Peyer's patch (tissue), 4 donors: ENCODE measurements at regions not wholly inside any gene's neighbourhood (a gene's known extent, or its start where the extent isn't known, plus 50 kb on each side); places are given as distances from the start of the nearest gene placed in this dataset.

Experiments
- DNase-seq, 3 donors: peaks; one replicate each; pipeline ENCODE4 v3.0.0-alpha.2; 2017 to 2019
- H3K27ac ChIP-seq, 4 donors: fragments of 200-600 bp; sonication (generic); one replicate each; pipeline ENCODE4 v1.5.1; 2016 to 2019
- H3K27me3 ChIP-seq, 2 donors: fragments of 200-600 bp; sonication (generic); one replicate each; pipeline ENCODE4 v1.5.1; 2019
- H3K36me3 ChIP-seq, 3 donors: fragments of 200-600 bp; sonication (generic); one replicate each; pipeline ENCODE4 v1.5.1; 2016 to 2019
- H3K4me1 ChIP-seq, 4 donors: fragments of 200-600 bp; sonication (generic); one replicate each; pipeline ENCODE4 v1.5.1; 2016 to 2019
- H3K4me3 ChIP-seq, 4 donors: fragments of 200-600 bp; sonication (generic); 1 replicate in 3 of 4; 2 replicates in 1 of 4; pipeline ENCODE4 v1.5.1; 2016 to 2019; ENCODE audit warnings: mild to moderate bottlenecking in 1 of 4
- H3K9me3 ChIP-seq, 4 donors: fragments of 200-600 bp; sonication (generic); one replicate each; pipeline ENCODE4 v1.5.1; 2016 to 2019; ENCODE audit warnings: mild to moderate bottlenecking in 1 of 4
- POLR2A ChIP-seq, 2 donors: fragments of 450-650 bp; IDR thresholded peaks; one replicate each; pipeline ENCODE4 v1.5.1; 2017; ENCODE audit warnings: antibody characterized with exemption in 2 of 2, mild to moderate bottlenecking in 2 of 2, moderate library complexity in 2 of 2
- TF ChIP-seq, protein P1 (sequence below), 6 experiments: fragments of 450-650 bp in 4 of 6; fragments of 200-600 bp in 2 of 6; sonication (generic) in 1 of 6; IDR thresholded peaks; one replicate each; pipeline ENCODE4 v1.5.1; 2017 to 2019; ENCODE audit warnings: antibody characterized with exemption in 6 of 6, mild to moderate bottlenecking in 3 of 6, moderate library complexity in 1 of 6

DNA sequence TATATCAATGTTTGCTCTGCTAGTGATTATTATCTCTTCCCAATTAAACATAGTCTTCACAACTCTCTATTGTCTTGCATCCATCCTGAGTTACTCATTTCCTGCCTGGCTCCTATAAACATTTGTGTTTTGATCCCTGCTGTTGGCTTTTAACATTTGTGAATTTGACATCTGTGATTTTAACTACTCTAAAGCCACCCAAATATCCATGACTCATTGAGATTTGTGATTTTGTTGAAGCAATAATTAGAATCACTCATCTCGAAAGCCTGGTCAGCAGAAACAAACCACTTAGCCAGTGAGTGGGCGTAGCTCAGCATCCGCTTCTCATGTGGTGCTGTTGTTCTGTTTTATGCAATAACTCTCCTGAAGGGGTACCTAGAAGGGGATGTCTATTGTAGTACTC, 174.3 kb upstream of the ZBTB20 start:
- no peak for TF ChIP-seq POLR2A (IDR thresholded peaks at IDR 0.05)
- TF ChIP-seq, protein P1, sequence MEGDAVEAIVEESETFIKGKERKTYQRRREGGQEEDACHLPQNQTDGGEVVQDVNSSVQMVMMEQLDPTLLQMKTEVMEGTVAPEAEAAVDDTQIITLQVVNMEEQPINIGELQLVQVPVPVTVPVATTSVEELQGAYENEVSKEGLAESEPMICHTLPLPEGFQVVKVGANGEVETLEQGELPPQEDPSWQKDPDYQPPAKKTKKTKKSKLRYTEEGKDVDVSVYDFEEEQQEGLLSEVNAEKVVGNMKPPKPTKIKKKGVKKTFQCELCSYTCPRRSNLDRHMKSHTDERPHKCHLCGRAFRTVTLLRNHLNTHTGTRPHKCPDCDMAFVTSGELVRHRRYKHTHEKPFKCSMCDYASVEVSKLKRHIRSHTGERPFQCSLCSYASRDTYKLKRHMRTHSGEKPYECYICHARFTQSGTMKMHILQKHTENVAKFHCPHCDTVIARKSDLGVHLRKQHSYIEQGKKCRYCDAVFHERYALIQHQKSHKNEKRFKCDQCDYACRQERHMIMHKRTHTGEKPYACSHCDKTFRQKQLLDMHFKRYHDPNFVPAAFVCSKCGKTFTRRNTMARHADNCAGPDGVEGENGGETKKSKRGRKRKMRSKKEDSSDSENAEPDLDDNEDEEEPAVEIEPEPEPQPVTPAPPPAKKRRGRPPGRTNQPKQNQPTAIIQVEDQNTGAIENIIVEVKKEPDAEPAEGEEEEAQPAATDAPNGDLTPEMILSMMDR (IDR thresholded peaks at IDR 0.05), result no peak
- no peaks in the 10 kb centered on the region for H3K36me3 ChIP-seq
- no peaks in the 10 kb centered on the region for H3K9me3 ChIP-seq
- no peaks in the 10 kb centered on the region for H3K27me3 ChIP-seq
- no peak overlapping the region for H3K4me3 ChIP-seq
- H3K4me1 ChIP-seq, result no peaks in the 10 kb centered on the region
- DNase-seq, result no peak
- H3K27ac ChIP-seq, result no peak overlapping the region

DNA sequence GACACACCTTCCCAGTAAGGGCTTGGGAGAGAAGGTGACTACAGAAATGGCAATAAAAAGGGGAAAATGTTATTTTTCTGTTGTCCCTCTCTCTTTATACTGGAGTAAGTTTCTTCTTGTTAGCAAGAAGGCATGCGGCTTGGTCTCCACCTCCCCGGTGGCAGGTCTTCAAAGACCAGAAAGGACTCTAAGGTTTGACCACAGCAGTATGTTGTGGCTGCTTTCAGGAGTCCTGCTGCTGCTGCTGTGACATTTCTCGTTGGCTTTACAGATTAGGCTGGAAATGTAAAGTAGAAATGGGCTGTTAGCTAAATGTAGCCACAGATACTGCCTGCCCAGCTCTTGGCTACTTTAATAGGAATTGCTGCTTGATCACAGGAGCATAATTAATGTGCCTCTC, 175.8 kb upstream of the ZBTB20 start:
- TF ChIP-seq, protein P1 (IDR thresholded peaks at IDR 0.05), result no peak
- TF ChIP-seq POLR2A (IDR thresholded peaks at IDR 0.05), result no peak
- no peak overlapping the region for H3K27ac ChIP-seq
- no peak overlapping the region for H3K4me3 ChIP-seq
- no peaks in the 10 kb centered on the region for H3K9me3 ChIP-seq
- H3K36me3 ChIP-seq, result no peaks in the 10 kb centered on the region
- no peak for DNase-seq
- H3K27me3 ChIP-seq, result no peaks in the 10 kb centered on the region
- H3K4me1 ChIP-seq, result no peaks in the 10 kb centered on the region

DNA sequence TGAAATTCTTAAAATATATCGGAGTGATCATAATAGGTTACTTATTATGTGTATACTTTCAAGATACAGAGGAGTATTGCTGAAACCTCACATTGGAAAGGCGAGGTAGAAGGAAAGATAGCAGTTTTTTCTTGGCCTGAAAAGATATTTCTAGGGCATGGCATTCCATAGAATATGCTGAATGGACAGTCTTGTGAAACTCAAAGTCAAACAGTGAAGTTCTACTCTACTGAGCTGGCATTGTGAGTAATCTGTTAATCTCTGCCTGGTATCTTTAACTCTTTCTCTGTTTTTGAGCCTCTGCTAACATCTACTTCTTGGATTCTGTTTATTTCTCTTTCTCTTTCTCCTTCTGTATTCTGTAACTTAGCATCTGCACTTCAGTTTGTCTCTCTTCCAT, 176.3 kb upstream of the ZBTB20 start:
- Histone ChIP-seq H3K27ac (no peak overlapping the region), H3K27me3 (no peaks in the 10 kb centered on the region), H3K9me3 (no peaks in the 10 kb centered on the region), H3K4me3 (no peak overlapping the region), H3K36me3 (no peaks in the 10 kb centered on the region), H3K4me1 (no peaks in the 10 kb centered on the region)
- DNase-seq, result no peak
- TF ChIP-seq, protein P1 (IDR thresholded peaks at IDR 0.05), result no peak
- TF ChIP-seq POLR2A (IDR thresholded peaks at IDR 0.05), result no peak

DNA sequence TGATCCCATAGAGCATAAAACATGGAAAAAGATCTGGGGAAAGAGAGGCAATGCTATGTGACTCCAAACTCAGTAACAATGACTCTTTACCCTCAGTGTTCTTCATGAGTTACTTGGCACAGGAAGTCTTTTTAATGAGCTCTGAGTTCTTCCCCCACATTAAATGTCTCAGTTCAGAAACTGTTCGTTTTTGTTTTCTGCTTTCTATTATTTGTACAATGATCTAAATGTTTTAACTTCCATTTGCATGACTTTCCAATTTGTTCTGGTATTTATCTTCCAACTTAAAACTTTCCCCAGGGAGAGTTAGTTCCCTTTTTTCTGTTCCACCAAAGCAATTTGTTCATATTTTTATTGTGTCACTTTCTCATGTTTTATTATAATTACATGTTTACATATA, 177.0 kb upstream of the ZBTB20 start:
- no peaks in the 10 kb centered on the region for H3K36me3 ChIP-seq
- H3K27me3 ChIP-seq, result no peaks in the 10 kb centered on the region
- no peak overlapping the region for H3K27ac ChIP-seq
- TF ChIP-seq POLR2A (IDR thresholded peaks at IDR 0.05), result no peak
- TF ChIP-seq, protein P1 (IDR thresholded peaks at IDR 0.05), result no peak
- no peak overlapping the region for H3K4me3 ChIP-seq
- no peaks in the 10 kb centered on the region for H3K9me3 ChIP-seq
- no peak for DNase-seq
- no peaks in the 10 kb centered on the region for H3K4me1 ChIP-seq

DNA sequence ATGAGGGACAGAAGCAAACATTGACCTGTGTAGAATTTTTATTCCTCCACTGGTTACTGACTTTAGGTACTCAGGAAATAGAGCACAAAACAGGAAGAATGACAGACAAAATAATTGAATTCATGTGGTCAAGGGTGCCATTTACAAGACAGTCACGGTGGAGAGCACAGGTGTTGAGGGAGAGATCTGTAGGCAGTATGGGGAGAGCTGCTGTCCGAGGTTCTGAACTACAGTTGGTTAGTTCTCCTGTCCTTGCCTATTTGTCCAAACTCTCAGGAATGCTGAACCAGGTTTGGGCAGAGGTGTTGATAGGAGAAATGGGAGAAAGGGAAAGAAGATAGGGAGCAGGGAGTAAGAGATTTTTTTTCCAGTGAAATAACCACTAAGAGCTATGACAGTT, 178.5 kb upstream of the ZBTB20 start:
- Histone ChIP-seq H3K4me1 (no peaks in the 10 kb centered on the region), H3K27ac (no peak overlapping the region), H3K9me3 (no peaks in the 10 kb centered on the region), H3K36me3 (no peaks in the 10 kb centered on the region), H3K4me3 (no peak overlapping the region), H3K27me3 (no peaks in the 10 kb centered on the region)
- no peak for DNase-seq
- TF ChIP-seq, protein P1 (IDR thresholded peaks at IDR 0.05), result no peak
- no peak for TF ChIP-seq POLR2A (IDR thresholded peaks at IDR 0.05)

DNA sequence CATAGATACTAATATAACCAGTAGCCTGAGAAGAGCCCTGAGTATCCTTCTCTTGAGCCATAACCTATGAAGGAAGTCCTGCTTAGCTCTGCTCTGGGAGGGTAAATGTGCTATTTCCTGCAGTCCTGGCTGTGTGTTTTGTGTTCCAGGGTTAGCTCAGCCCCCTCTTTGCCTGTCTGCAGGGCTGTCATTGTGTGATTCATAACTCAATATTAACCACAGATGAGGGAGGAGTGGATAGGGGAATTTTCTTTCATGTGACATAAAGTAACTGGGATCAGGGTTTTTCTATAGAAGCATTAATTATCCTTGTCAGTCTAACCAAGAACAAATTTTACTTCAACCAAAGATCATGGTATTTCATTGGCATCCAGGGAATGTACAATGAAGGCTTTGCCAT, 183.3 kb upstream of the ZBTB20 start:
- TF ChIP-seq POLR2A (IDR thresholded peaks at IDR 0.05), result no peak
- TF ChIP-seq, protein P1 (IDR thresholded peaks at IDR 0.05), result no peak
- DNase-seq, result no peak
- Histone ChIP-seq H3K36me3 (no peaks in the 10 kb centered on the region), H3K27ac (no peak overlapping the region), H3K9me3 (no peaks in the 10 kb centered on the region), H3K4me1 (no peaks in the 10 kb centered on the region), H3K4me3 (no peak overlapping the region), H3K27me3 (no peaks in the 10 kb centered on the region)
